NCI-H2029 treated with DMSO at 0.1 percent for 48 hours (cell line): ENCODE measurements at regions not wholly inside any gene's neighbourhood (a gene's known extent, or its start where the extent isn't known, plus 50 kb on each side); places are given as distances from the start of the nearest gene placed in this dataset.
A peak's percentile ranks its signal among the peaks of the same experiment; 100 is the strongest.

Experiments
- DNase-seq: peaks from one replicate; lab custom pipeline; 2025; lab: John Stamatoyannopoulos, UW

- DNase-seq: no peak
Observed at GRCh38 chr6:29884261-29884660, 56.6 kb downstream of the HLA-G start.

DNA sequence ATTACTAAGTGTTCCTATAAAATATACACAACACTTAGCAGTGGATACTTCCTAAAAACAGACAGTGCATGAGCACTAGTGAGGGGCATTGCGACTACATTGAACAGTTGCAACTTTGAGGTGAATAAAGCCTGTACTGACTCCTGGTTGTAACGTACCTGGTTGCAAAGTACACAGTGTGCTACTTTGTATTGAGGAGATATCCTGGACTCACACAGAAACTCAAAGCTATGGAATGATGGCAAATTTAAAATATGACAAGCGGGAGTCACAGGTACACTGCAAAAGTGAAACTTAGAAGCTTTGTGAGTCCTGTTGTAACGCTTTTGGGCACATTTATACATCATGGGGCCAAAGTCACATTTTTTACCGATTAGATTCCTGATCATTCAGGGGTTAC is 55.6 kb upstream of the HLA-A start:
- no peak for DNase-seq

DNA sequence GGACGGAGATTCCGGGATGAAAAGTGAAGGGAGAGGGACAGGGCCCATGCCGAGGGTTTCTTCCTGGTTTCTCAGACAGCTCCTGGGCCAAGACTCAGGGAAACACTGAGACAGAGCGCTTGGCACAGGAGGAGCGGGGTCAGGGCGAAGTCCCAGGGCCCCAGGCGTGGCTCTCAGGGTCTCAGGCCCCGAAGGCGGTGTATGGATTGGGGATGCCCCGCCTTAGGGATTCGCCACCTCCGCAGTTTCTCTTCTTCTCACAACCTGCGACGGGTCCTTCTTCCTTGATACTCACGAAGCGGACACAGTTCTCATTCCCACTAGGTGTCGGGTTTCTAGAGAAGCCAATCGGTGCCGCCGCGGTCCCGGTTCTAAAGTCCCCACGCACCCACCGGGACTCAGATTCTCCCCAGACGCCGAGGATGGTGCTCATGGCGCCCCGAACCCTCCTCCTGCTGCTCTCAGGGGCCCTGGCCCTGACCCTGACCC is 55.0 kb upstream of the HLA-A start:
- DNase-seq: peak; percentile 7

GRCh38 chr6:29887819-29888776 is 54.2 kb upstream of the HLA-A start:
- peak; percentile 2 for DNase-seq
